Progenitor cell of endocrine pancreas (in vitro differentiated cells): ENCODE measurements at regions not wholly inside any gene's neighbourhood (a gene's known extent, or its start where the extent isn't known, plus 50 kb on each side); places are given as distances from the start of the nearest gene placed in this dataset.

Source experiments
- DNase-seq: peaks from one replicate; pipeline ENCODE4 v3.0.0; 2021; ENCODE audit warnings: low spot score; ENCODE audit not compliant: unreplicated experiment
- H3K27ac Mint-ChIP-seq: 2 replicates; pipeline ENCODE4 v1.8.0; 2021; ENCODE audit warnings: mild to moderate bottlenecking, moderate library complexity, mixed read lengths
- H3K27me3 Mint-ChIP-seq: 2 replicates; pipeline ENCODE4 v1.8.0; 2021; ENCODE audit warnings: mixed read lengths
- H3K36me3 Mint-ChIP-seq: 2 replicates; pipeline ENCODE4 v1.8.0; 2022; ENCODE audit warnings: mixed read lengths; ENCODE audit not compliant: insufficient read depth
- H3K4me1 Mint-ChIP-seq: 2 replicates; pipeline ENCODE4 v1.8.0; 2021; ENCODE audit warnings: low read depth, mixed read lengths
- H3K4me3 Mint-ChIP-seq: 2 replicates; pipeline ENCODE4 v1.8.0; 2021; ENCODE audit warnings: low read depth, mild to moderate bottlenecking, moderate library complexity, mixed read lengths
- H3K9me3 Mint-ChIP-seq: 2 replicates; pipeline ENCODE4 v1.8.0; 2021; ENCODE audit warnings: low read depth, mixed read lengths
- CTCF ChIP-seq: fragments of 200-600 bp; sonication (generic); IDR thresholded peaks from one replicate; pipeline ENCODE4 v1.5.0; 2021; ENCODE audit warnings: antibody characterized with exemption, mild to moderate bottlenecking; ENCODE audit not compliant: unreplicated experiment

GRCh38 chr6:113450061-113450465 is 407.1 kb upstream of the MARCKS start:
- no peak overlapping the region for H3K4me3 Mint-ChIP-seq
- H3K36me3 Mint-ChIP-seq: no peaks in the 10 kb centered on the region
- H3K9me3 Mint-ChIP-seq: no peaks in the 10 kb centered on the region
- no peak for TF ChIP-seq CTCF
- no peak for DNase-seq
- no peaks in the 10 kb centered on the region for H3K4me1 Mint-ChIP-seq
- no peak overlapping the region for H3K27ac Mint-ChIP-seq
- H3K27me3 Mint-ChIP-seq: peaks cover 3% of the 10 kb centered on the region

GRCh38 chr6:113451049-113451448 is 406.1 kb upstream of the MARCKS start:
- DNase-seq: no peak
- Mint-ChIP-seq H3K27me3 (peaks cover 10% of the 10 kb centered on the region), H3K27ac (no peak overlapping the region), H3K4me1 (no peaks in the 10 kb centered on the region), H3K36me3 (no peaks in the 10 kb centered on the region), H3K9me3 (no peaks in the 10 kb centered on the region), H3K4me3 (no peak overlapping the region)
- TF ChIP-seq CTCF: no peak

DNA sequence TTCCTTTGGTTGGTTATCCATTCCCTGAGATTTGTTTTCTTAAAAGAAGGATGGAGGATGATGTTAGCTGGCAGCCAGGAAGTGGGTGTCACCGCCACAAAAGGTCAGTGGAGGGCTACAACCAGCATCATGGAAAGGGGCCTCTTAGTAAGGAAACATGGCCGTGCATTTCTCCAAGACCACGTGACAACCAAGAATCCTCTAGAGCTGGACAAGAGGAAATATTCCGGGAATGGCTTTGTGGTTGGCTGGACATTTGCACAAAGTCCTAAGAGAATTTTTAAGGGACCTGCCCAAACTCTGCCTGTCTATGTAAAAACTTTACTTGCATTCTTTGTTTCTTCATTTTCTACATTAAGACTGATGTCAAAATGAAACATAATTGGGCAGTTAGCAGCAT is 399.9 kb upstream of the MARCKS start:
- no peak for DNase-seq
- Mint-ChIP-seq H3K9me3 (no peaks in the 10 kb centered on the region), H3K4me1 (peaks cover 5% of the 10 kb centered on the region), H3K27ac (no peak overlapping the region), H3K27me3 (peaks cover 10% of the 10 kb centered on the region), H3K4me3 (no peak overlapping the region), H3K36me3 (no peaks in the 10 kb centered on the region)
- TF ChIP-seq CTCF: no peak

DNA sequence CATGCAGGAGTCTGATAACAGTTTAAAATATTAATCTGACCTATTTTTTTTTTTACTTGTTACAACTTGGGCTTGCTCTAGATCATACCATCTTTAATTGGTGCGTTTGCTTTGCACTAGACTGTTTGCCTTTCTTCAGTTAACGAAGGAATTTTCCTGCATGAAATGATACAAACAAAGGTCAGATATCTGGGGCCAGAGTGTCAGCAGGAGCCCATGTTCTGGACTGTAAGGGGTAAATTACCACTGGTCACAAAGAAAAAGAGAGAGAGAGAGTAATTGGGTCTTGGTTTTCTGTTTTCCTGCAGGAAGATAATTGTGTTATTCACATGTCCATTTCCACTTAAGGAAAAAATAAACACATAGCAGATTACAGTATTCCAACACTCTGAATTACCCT is 399.4 kb upstream of the MARCKS start:
- H3K4me1 Mint-ChIP-seq: peaks cover 5% of the 10 kb centered on the region
- H3K9me3 Mint-ChIP-seq: no peaks in the 10 kb centered on the region
- no peaks in the 10 kb centered on the region for H3K36me3 Mint-ChIP-seq
- peaks cover 10% of the 10 kb centered on the region for H3K27me3 Mint-ChIP-seq
- no peak for TF ChIP-seq CTCF
- DNase-seq: no peak
- H3K27ac Mint-ChIP-seq: no peak overlapping the region
- H3K4me3 Mint-ChIP-seq: no peak overlapping the region

- H3K36me3 Mint-ChIP-seq: no peaks in the 10 kb centered on the region
- no peak overlapping the region for H3K27ac Mint-ChIP-seq
- DNase-seq: no peak
- peaks cover 5% of the 10 kb centered on the region for H3K4me1 Mint-ChIP-seq
- peaks cover 10% of the 10 kb centered on the region for H3K27me3 Mint-ChIP-seq
- TF ChIP-seq CTCF: no peak
- H3K4me3 Mint-ChIP-seq: no peak overlapping the region
- no peaks in the 10 kb centered on the region for H3K9me3 Mint-ChIP-seq
These were observed 398.7 kb upstream of the MARCKS start for GRCh38 chr6:113458368-113459010.
